HEK293 (cell line): ENCODE measurements at regions not wholly inside any gene's neighbourhood (a gene's known extent, or its start where the extent isn't known, plus 50 kb on each side); places are given as distances from the start of the nearest gene placed in this dataset.

Source experiments
- HOXD13 ChIP-seq: sonication (generic); formaldehyde crosslinking; IDR thresholded peaks from 2 replicates; pipeline ENCODE4 v1.8.0; 2022; ENCODE audit warnings: missing genetic modification reagents, borderline replicate concordance
- TF ChIP-seq, protein P1 (sequence below): fragments of 450-650 bp; formaldehyde crosslinking; IDR thresholded peaks from 2 replicates; pipeline ENCODE4 v1.5.1; 2016; ENCODE audit warnings: missing biosample characterization, missing genetic modification characterization

DNA sequence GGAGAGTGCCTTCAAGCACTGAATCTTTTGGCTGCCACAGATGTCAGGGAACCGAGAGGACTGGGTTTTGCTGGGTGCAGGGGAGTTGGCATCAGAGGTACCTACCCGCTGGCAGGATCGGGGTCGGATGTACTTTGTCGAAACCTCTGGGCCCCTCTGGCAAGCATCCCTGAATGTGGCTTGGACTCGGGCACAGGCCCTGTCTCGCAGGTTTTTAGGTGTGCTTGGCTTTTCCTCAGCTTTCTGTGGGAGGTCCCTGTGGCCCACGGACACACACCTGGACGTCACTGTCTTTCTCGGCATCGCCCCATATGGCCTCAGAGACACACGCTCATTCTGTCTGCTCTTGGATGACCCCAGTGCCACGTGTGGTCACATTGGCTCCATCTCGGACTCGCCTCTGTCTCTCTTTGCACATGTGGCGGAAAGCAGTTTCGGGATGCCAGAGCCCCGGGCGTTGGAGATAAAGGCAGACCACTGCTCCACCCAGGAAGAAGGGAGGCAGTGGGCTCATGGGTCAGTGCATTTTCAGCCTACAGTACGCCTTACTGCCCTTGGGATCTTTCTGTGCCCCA lies 769.6 kb upstream of the ALG10B start:
- TF ChIP-seq, protein P1, sequence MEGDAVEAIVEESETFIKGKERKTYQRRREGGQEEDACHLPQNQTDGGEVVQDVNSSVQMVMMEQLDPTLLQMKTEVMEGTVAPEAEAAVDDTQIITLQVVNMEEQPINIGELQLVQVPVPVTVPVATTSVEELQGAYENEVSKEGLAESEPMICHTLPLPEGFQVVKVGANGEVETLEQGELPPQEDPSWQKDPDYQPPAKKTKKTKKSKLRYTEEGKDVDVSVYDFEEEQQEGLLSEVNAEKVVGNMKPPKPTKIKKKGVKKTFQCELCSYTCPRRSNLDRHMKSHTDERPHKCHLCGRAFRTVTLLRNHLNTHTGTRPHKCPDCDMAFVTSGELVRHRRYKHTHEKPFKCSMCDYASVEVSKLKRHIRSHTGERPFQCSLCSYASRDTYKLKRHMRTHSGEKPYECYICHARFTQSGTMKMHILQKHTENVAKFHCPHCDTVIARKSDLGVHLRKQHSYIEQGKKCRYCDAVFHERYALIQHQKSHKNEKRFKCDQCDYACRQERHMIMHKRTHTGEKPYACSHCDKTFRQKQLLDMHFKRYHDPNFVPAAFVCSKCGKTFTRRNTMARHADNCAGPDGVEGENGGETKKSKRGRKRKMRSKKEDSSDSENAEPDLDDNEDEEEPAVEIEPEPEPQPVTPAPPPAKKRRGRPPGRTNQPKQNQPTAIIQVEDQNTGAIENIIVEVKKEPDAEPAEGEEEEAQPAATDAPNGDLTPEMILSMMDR: no peak
- TF ChIP-seq HOXD13 (CRISPR knock-in tag): no peak
